Gastrocnemius medialis (tissue), 4 donors: ENCODE measurements at regions not wholly inside any gene's neighbourhood (a gene's known extent, or its start where the extent isn't known, plus 50 kb on each side); places are given as distances from the start of the nearest gene placed in this dataset.

Experiments
- POLR2A ChIP-seq, 2 donors: fragments of 450-650 bp; IDR thresholded peaks; one replicate each; pipeline ENCODE4 v1.6.1; 2017; ENCODE audit warnings: antibody characterized with exemption in 2 of 2, mild to moderate bottlenecking in 2 of 2, moderate library complexity in 2 of 2
- TF ChIP-seq, protein P1 (sequence below), 5 experiments: fragments of 450-650 bp in 3 of 5; fragments of 200-600 bp in 2 of 5; sonication (generic) in 2 of 5; IDR thresholded peaks in 4 of 5; conservative IDR thresholded peaks in 1 of 5; 1 replicate in 4 of 5; 2 replicates in 1 of 5; pipeline ENCODE4 v1.5.1; 2016 to 2019; ENCODE audit warnings: antibody characterized with exemption in 5 of 5, mild to moderate bottlenecking in 3 of 5, moderate library complexity in 3 of 5

DNA sequence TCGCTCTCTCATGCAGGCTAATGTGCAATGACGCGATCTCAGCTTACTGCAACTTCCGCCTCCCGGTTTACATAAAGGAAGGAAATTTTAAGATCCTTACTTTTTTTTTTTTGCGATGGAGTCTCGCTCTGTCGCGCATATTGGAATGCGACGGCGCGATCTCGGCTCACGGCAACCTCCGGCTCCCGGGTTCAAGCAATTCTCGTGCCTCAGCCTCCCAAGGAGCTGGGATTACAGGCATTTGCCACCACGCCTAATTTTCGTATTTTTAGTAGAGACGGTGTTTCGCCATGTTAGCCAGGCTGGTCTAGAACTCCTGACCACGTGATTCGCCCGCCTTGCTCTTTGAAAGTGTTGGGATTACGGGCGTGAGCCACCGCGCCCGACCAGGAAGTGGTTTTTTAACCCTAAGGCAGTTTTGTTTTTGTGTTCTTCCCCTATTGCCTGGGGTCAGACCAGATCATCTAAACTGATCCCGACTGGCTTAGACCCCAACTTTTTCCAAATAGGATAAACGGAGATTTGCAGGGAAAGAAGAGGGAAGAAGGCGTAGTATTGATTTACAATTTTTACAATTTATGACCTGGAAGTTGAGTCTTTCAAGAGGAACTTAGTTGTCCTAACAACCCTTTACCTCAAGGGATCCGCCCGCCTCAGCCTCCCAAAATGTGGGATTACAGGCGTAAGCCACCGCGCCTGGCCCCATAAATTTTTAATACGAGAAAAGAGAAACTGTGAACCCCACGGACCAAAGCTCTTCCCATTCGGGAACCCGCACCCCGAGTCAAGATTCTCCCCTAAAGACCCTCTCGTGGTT, 142.0 kb downstream of the ZNF737 start:
- TF ChIP-seq, protein P1, sequence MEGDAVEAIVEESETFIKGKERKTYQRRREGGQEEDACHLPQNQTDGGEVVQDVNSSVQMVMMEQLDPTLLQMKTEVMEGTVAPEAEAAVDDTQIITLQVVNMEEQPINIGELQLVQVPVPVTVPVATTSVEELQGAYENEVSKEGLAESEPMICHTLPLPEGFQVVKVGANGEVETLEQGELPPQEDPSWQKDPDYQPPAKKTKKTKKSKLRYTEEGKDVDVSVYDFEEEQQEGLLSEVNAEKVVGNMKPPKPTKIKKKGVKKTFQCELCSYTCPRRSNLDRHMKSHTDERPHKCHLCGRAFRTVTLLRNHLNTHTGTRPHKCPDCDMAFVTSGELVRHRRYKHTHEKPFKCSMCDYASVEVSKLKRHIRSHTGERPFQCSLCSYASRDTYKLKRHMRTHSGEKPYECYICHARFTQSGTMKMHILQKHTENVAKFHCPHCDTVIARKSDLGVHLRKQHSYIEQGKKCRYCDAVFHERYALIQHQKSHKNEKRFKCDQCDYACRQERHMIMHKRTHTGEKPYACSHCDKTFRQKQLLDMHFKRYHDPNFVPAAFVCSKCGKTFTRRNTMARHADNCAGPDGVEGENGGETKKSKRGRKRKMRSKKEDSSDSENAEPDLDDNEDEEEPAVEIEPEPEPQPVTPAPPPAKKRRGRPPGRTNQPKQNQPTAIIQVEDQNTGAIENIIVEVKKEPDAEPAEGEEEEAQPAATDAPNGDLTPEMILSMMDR (IDR thresholded peaks at IDR 0.05 in 4 of 5, conservative IDR thresholded peaks at IDR 0.05 in 1 of 5), result no peak
- no peak for TF ChIP-seq POLR2A (IDR thresholded peaks at IDR 0.05)
